ENCODE measurements at regions not wholly inside any gene's neighbourhood (a gene's known extent, or its start where the extent isn't known, plus 50 kb on each side); places are given as distances from the start of the nearest gene placed in this dataset.
A peak's percentile ranks its signal among the peaks of the same experiment; 100 is the strongest.

DNA sequence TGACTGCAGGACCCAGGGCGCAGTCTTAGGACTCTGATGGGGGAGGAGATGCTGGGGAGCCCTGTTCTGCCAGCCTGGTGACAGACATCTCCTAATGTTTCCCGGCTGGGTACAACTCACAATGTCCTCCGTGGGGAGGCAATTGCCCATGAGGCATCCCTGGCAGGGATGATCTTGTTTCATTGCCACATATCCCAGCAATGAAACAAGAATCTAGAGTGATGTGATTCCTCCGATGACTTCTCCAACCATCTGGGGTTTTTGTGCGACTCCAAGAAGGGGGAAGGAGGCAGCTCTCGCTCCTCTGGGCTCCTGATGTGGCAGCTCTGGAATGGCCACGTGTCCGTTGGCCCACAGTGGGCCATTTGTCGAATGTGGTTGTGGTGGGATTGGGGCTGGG, 255.8 kb downstream of the SEC14L1 start:
- no peaks in the 10 kb centered on the region for H3K27me3 Mint-ChIP-seq (ENCODE audit: low read depth)
- DNase-seq (ENCODE audit: low read depth, low spot score) = no peak
- peaks cover 53% of the 10 kb centered on the region for H3K4me1 Mint-ChIP-seq
- TF ChIP-seq, protein P1, sequence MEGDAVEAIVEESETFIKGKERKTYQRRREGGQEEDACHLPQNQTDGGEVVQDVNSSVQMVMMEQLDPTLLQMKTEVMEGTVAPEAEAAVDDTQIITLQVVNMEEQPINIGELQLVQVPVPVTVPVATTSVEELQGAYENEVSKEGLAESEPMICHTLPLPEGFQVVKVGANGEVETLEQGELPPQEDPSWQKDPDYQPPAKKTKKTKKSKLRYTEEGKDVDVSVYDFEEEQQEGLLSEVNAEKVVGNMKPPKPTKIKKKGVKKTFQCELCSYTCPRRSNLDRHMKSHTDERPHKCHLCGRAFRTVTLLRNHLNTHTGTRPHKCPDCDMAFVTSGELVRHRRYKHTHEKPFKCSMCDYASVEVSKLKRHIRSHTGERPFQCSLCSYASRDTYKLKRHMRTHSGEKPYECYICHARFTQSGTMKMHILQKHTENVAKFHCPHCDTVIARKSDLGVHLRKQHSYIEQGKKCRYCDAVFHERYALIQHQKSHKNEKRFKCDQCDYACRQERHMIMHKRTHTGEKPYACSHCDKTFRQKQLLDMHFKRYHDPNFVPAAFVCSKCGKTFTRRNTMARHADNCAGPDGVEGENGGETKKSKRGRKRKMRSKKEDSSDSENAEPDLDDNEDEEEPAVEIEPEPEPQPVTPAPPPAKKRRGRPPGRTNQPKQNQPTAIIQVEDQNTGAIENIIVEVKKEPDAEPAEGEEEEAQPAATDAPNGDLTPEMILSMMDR (conservative IDR thresholded peaks at IDR 0.05) = no peak
- no peak overlapping the region for H3K4me3 Mint-ChIP-seq
- H3K27ac Mint-ChIP-seq (ENCODE audit: unreplicated experiment) = no peak overlapping the region
- no peaks in the 10 kb centered on the region for H3K9me3 Mint-ChIP-seq
- H3K36me3 Mint-ChIP-seq (ENCODE audit: low read depth) = peaks cover 2% of the 10 kb centered on the region

DNA sequence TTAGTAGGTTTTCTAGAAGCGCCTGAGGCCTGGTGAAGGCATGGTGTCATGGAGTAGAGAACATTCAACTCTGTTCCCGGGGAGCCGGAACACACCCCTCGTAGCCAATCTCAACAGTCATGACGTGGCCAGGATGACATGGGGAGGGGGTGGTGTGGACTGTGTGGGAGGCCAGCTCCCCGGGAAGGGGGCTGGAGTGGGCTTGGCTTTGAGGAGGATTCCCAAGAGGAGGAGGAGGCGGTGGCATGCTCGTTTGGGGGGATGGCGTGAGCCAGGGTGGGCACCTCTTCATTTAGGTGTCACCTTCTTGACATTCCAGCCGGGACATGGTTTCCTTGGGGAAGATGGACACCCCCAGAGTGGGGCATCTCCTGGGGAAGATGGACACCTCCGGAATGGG, 257.5 kb downstream of the SEC14L1 start:
- no peak for DNase-seq (ENCODE audit: low read depth, low spot score)
- Mint-ChIP-seq H3K4me3 (peak overlapping the region; percentile 44), H3K36me3 (ENCODE audit: low read depth) (peaks cover 2% of the 10 kb centered on the region), H3K9me3 (no peaks in the 10 kb centered on the region), H3K4me1 (peaks cover 37% of the 10 kb centered on the region), H3K27me3 (ENCODE audit: low read depth) (no peaks in the 10 kb centered on the region), H3K27ac (ENCODE audit: unreplicated experiment) (no peak overlapping the region)
- TF ChIP-seq, protein P1 (conservative IDR thresholded peaks at IDR 0.05) = no peak

- Mint-ChIP-seq H3K4me3 (no peak overlapping the region), H3K27ac (ENCODE audit: unreplicated experiment) (no peak overlapping the region), H3K9me3 (no peaks in the 10 kb centered on the region), H3K36me3 (ENCODE audit: low read depth) (peaks cover 2% of the 10 kb centered on the region), H3K4me1 (peaks cover 36% of the 10 kb centered on the region), H3K27me3 (ENCODE audit: low read depth) (no peaks in the 10 kb centered on the region)
- DNase-seq (ENCODE audit: low read depth, low spot score) = no peak
- TF ChIP-seq, protein P1 (conservative IDR thresholded peaks at IDR 0.05) = no peak
Observed at GRCh38 chr17:77399319-77399957, 258.7 kb downstream of the SEC14L1 start.

- Mint-ChIP-seq H3K4me3 (no peak overlapping the region), H3K27me3 (ENCODE audit: low read depth) (no peaks in the 10 kb centered on the region), H3K9me3 (no peaks in the 10 kb centered on the region), H3K27ac (ENCODE audit: unreplicated experiment) (peak overlapping the region; percentile 57), H3K36me3 (ENCODE audit: low read depth) (peaks cover 2% of the 10 kb centered on the region), H3K4me1 (peaks cover 29% of the 10 kb centered on the region)
- TF ChIP-seq, protein P1 (conservative IDR thresholded peaks at IDR 0.05) = peak; percentile 36
- DNase-seq (ENCODE audit: low read depth, low spot score) = no peak
Observed at GRCh38 chr17:77400445-77400870, 259.7 kb downstream of the SEC14L1 start.

GRCh38 chr17:77402159-77402731, 261.5 kb downstream of the SEC14L1 start:
- Mint-ChIP-seq H3K4me3 (no peak overlapping the region), H3K27me3 (ENCODE audit: low read depth) (no peaks in the 10 kb centered on the region)

More at GRCh38 chr17:77402159-77402731, 261.5 kb downstream of the SEC14L1 start:
- Mint-ChIP-seq H3K27ac (ENCODE audit: unreplicated experiment) (peak overlapping the region; percentile 96), H3K4me1 (peaks cover 29% of the 10 kb centered on the region), H3K9me3 (no peaks in the 10 kb centered on the region), H3K36me3 (ENCODE audit: low read depth) (peaks cover 2% of the 10 kb centered on the region)
- TF ChIP-seq, protein P1 (conservative IDR thresholded peaks at IDR 0.05) = no peak
- no peak for DNase-seq (ENCODE audit: low read depth, low spot score)

Data from neural crest cell (in vitro differentiated cells).